Trophoblast cell (in vitro differentiated cells and primary cell): ENCODE measurements at regions not wholly inside any gene's neighbourhood (a gene's known extent, or its start where the extent isn't known, plus 50 kb on each side); places are given as distances from the start of the nearest gene placed in this dataset.
"Not testable (repeated sequence)": the region's sequence is repeated elsewhere in the genome, so short reads cannot be mapped to it uniquely, and the experiment has no call there.

Experiments used
- DNase-seq, 2 donors: peaks; one replicate each; pipeline ENCODE4 v3.0.0-alpha.2; 2016
- H2AFZ ChIP-seq: 2 replicates; pipeline ENCODE4 v1.6.1; 2013; ENCODE audit warnings: low read length, moderate library complexity, mild to moderate bottlenecking; ENCODE audit not compliant: insufficient read depth, poor library complexity
- H2AK5ac ChIP-seq: 2 replicates; pipeline ENCODE4 v1.6.1; 2013; ENCODE audit warnings: mild to moderate bottlenecking, low read length
- H2BK120ac ChIP-seq: 2 replicates; pipeline ENCODE4 v1.6.1; 2013; ENCODE audit warnings: low read length, mild to moderate bottlenecking, moderate library complexity; ENCODE audit not compliant: insufficient read depth, poor library complexity
- H2BK12ac ChIP-seq: 2 replicates; pipeline ENCODE4 v1.6.1; 2013; ENCODE audit warnings: mild to moderate bottlenecking, low read length, moderate library complexity
- H2BK5ac ChIP-seq: 2 replicates; pipeline ENCODE4 v1.6.1; 2013; ENCODE audit warnings: low read length, low read depth, moderate library complexity, mild to moderate bottlenecking; ENCODE audit not compliant: poor library complexity
- H3K14ac ChIP-seq: 2 replicates; pipeline ENCODE4 v1.6.1; 2013; ENCODE audit warnings: mild to moderate bottlenecking, low read length
- H3K18ac ChIP-seq: 2 replicates; pipeline ENCODE4 v1.6.1; 2013; ENCODE audit warnings: mild to moderate bottlenecking, low read length
- H3K23ac ChIP-seq: 2 replicates; pipeline ENCODE4 v1.6.1; 2013; ENCODE audit warnings: low read length
- H3K27ac ChIP-seq: 2 replicates; pipeline ENCODE4 v1.5.1; 2013; ENCODE audit warnings: low read depth, mild to moderate bottlenecking, inconsistent platforms, low read length, moderate library complexity
- H3K27me3 ChIP-seq: 2 replicates; pipeline ENCODE4 v1.6.1; 2013; ENCODE audit warnings: inconsistent platforms, mild to moderate bottlenecking, low read length, moderate library complexity; ENCODE audit not compliant: insufficient read depth
- H3K36me3 ChIP-seq, 2 experiments: 1 replicate in 1 of 2; 2 replicates in 1 of 2; pipeline ENCODE4 v1.6.1; 2013; ENCODE audit warnings: low read length in 2 of 2, mild to moderate bottlenecking in 2 of 2, moderate library complexity in 1 of 2; ENCODE audit not compliant: insufficient read depth in 2 of 2, control insufficient read depth in 1 of 2
- H3K4ac ChIP-seq: 2 replicates; pipeline ENCODE4 v1.6.1; 2013; ENCODE audit warnings: low read depth, mild to moderate bottlenecking, low read length, moderate library complexity
- H3K4me1 ChIP-seq, 2 experiments: 1 replicate in 1 of 2; 2 replicates in 1 of 2; pipeline ENCODE4 v1.6.1; 2013; ENCODE audit warnings: low read length in 2 of 2, mild to moderate bottlenecking in 2 of 2, moderate library complexity in 1 of 2; ENCODE audit not compliant: insufficient read depth in 2 of 2, control insufficient read depth in 1 of 2
- H3K4me2 ChIP-seq: 2 replicates; pipeline ENCODE4 v1.6.1; 2013; ENCODE audit warnings: inconsistent platforms, mild to moderate bottlenecking, low read length, moderate library complexity
- H3K4me3 ChIP-seq: 2 replicates; pipeline ENCODE4 v1.5.1; 2013; ENCODE audit warnings: mild to moderate bottlenecking, low read depth, low read length, inconsistent platforms
- H3K79me1 ChIP-seq: one replicate; pipeline ENCODE4 v1.6.1; 2013; ENCODE audit warnings: low read length
- H3K79me2 ChIP-seq: 2 replicates; pipeline ENCODE4 v1.6.1; 2013; ENCODE audit warnings: low read length, mild to moderate bottlenecking; ENCODE audit not compliant: control insufficient read depth, insufficient read depth, poor library complexity
- H3K9ac ChIP-seq: 2 replicates; pipeline ENCODE4 v1.6.1; 2013; ENCODE audit warnings: mild to moderate bottlenecking, low read length
- H3K9me3 ChIP-seq: 2 replicates; pipeline ENCODE4 v1.6.1; 2013; ENCODE audit warnings: low read depth, mild to moderate bottlenecking, control low read depth, inconsistent platforms, low read length; ENCODE audit not compliant: insufficient read depth
- H4K12ac ChIP-seq: 2 replicates; pipeline ENCODE4 v1.6.1; 2013; ENCODE audit warnings: low read depth, mild to moderate bottlenecking, low read length, moderate library complexity
- H4K8ac ChIP-seq: 2 replicates; pipeline ENCODE4 v1.6.1; 2013; ENCODE audit warnings: low read depth, mild to moderate bottlenecking, low read length, moderate library complexity
- H4K91ac ChIP-seq: one replicate; pipeline ENCODE4 v1.6.1; 2013; ENCODE audit warnings: low read depth, mild to moderate bottlenecking, low read length, moderate library complexity
- WGBS: extraction: QIAGEN DNeasy Blood & Tissue Kit; methylation state at CpG from one replicate; pipeline ENCODE4 v1.1.7; 2013; ENCODE audit warnings: missing lambda C conversion rate; ENCODE audit not compliant: insufficient read length, insufficient coverage; ENCODE audit errors: extremely low coverage; 5-methylcytosine and 5-hydroxymethylcytosine counted together

DNA sequence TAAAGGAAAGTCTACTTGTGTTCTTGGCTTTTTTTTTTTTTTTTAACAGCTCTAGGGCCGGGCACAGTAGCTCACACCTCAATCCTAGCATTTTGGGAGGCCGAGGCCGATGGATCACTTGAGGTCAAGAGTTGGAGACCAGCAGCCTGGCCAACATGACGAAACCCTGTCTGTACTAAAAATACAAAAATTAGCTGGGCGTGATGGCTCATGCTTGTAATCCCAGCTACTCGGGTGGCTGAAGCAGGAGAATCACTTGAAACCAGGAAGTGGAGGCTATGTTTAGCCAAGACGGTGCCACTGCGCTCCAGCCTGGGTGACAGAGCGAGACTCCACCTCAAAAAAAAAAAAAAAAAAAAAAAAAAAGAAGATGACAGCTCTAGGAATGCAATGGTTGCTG, 169.9 kb downstream of the NEDD1 start:
- not testable (repeated sequence) for H3K4me3 ChIP-seq, H3K9me3 ChIP-seq, H4K8ac ChIP-seq, H2BK120ac ChIP-seq, H3K79me1 ChIP-seq, H3K27ac ChIP-seq, H2AFZ ChIP-seq, H2BK12ac ChIP-seq, H4K12ac ChIP-seq, H3K4ac ChIP-seq, H3K79me2 ChIP-seq, H3K18ac ChIP-seq, H3K4me1 ChIP-seq, H3K36me3 ChIP-seq, H3K27me3 ChIP-seq, H3K14ac ChIP-seq, H3K9ac ChIP-seq, H2BK5ac ChIP-seq, H3K4me2 ChIP-seq, DNase-seq, H3K23ac ChIP-seq, H4K91ac ChIP-seq, H2AK5ac ChIP-seq
- no CpG with 5 or more reads among the region's 9 CpGs for WGBS

DNA sequence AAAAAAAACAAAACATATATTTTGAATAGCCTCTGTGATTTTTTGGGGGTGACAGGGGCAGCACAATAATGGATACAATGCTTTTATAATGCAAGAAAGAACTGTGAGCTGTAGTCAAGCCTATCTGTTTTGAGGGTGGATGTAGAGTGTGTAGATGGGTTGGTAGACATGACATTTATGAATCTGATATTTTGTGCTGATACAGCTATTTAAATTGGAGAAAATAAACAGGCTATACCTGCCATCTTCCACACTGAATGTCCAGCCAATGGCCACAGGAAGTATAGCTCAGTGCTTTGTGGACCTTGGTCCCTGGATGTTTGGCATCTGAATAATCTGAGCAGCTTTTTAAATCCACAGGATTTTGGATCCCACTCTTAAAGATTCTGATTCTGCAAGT, 175.0 kb downstream of the NEDD1 start:
- Histone ChIP-seq H3K9ac (no peak overlapping the region), H4K8ac (no peak overlapping the region), H2BK120ac (no peak overlapping the region), H3K79me1 (no peaks in the 10 kb centered on the region), H3K4ac (no peak overlapping the region), H4K12ac (no peak overlapping the region), H2BK5ac (no peak overlapping the region), H3K79me2 (no peaks in the 10 kb centered on the region), H4K91ac (no peak overlapping the region), H3K18ac (no peak overlapping the region), H3K23ac (no peak overlapping the region), H3K9me3 (no peaks in the 10 kb centered on the region), H3K36me3 (no peaks in the 10 kb centered on the region), H3K4me1 (no peaks in the 10 kb centered on the region), H3K4me2 (no peak overlapping the region), H3K4me3 (no peak overlapping the region), H2AFZ (no peak overlapping the region), H2BK12ac (no peak overlapping the region), H3K27ac (no peak overlapping the region), H2AK5ac (no peak overlapping the region), H3K14ac (no peak overlapping the region), H3K27me3 (no peaks in the 10 kb centered on the region)
- no peak for DNase-seq

DNA sequence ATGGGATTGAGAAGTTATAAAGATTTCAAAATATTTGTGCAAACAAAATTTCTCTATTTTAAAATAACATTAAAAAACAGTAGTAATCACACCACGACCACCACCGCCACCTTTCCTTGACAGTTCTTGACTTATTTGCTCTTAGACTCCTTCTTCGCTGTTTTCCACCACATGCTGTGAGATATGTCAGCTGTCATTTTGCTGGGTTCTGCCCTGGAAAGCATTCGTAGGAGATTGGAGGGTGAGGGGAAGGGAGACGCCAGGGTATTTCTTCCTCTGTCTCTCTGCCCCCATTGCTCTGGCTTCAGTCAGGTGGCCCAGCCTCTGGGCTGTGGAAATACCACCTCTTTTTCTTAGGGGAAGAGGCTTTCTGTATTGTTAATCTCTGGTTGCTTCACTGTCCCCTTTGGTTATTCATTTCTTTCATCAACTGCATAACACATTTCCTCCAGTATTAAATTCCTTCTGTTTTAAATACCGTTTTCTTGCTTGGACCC, 186.2 kb downstream of the NEDD1 start:
- WGBS: no CpG with 5 or more reads among the region's 6 CpGs
- no peak overlapping the region for H3K4me2 ChIP-seq
- no peak overlapping the region for H3K4me3 ChIP-seq
- no peaks in the 10 kb centered on the region for H3K4me1 ChIP-seq
- no peaks in the 10 kb centered on the region for H3K79me1 ChIP-seq
- H2BK12ac ChIP-seq: no peak overlapping the region
- no peaks in the 10 kb centered on the region for H3K79me2 ChIP-seq
- H3K23ac ChIP-seq: no peak overlapping the region
- no peaks in the 10 kb centered on the region for H3K36me3 ChIP-seq
- H4K12ac ChIP-seq: no peak overlapping the region
- no peak overlapping the region for H3K18ac ChIP-seq
- no peak overlapping the region for H2BK5ac ChIP-seq
- H2AFZ ChIP-seq: no peak overlapping the region
- H4K8ac ChIP-seq: no peak overlapping the region
- H2BK120ac ChIP-seq: no peak overlapping the region
- H3K9me3 ChIP-seq: no peaks in the 10 kb centered on the region
- no peak overlapping the region for H3K4ac ChIP-seq
- H3K14ac ChIP-seq: no peak overlapping the region
- H3K27ac ChIP-seq: no peak overlapping the region
- DNase-seq: no peak
- no peak overlapping the region for H2AK5ac ChIP-seq
- H3K27me3 ChIP-seq: no peaks in the 10 kb centered on the region
- no peak overlapping the region for H4K91ac ChIP-seq
- H3K9ac ChIP-seq: no peak overlapping the region

DNA sequence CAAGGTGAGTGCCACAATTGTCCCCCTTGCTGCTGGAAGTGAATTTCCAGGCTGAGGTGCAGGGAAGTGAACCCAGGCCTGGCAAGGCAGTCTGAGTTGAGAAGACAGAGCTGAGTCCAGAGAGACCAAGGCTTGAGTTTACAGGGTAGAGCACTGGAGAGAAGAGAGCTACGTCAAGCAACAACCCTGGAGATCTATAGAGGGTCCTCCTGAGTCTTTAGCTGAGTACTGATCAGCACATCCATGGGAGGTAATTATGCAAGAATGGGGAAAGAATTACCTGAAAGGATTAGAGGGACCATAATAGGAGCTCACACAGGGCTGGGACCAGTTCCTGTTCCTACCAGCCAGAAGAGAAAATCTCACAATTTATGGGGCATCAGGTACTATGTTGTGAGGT, 190.7 kb downstream of the NEDD1 start:
- H2AFZ ChIP-seq: no peak overlapping the region
- H4K91ac ChIP-seq: no peak overlapping the region

More for the DNA sequence above, 190.7 kb downstream of the NEDD1 start:
- Histone ChIP-seq H3K4me3 (no peak overlapping the region), H4K12ac (no peak overlapping the region), H3K14ac (no peak overlapping the region), H2BK5ac (no peak overlapping the region), H3K79me2 (no peaks in the 10 kb centered on the region), H2BK12ac (no peak overlapping the region), H3K27ac (no peak overlapping the region), H4K8ac (no peak overlapping the region), H2BK120ac (no peak overlapping the region), H3K4me1 (no peaks in the 10 kb centered on the region), H3K27me3 (no peaks in the 10 kb centered on the region), H3K36me3 (no peaks in the 10 kb centered on the region), H3K23ac (no peak overlapping the region), H3K9ac (no peak overlapping the region), H3K4ac (no peak overlapping the region), H3K18ac (no peak overlapping the region), H3K9me3 (no peaks in the 10 kb centered on the region), H3K4me2 (no peak overlapping the region), H2AK5ac (no peak overlapping the region), H3K79me1 (no peaks in the 10 kb centered on the region)
- no peak for DNase-seq
- WGBS: no CpG with 5 or more reads among the region's 1 CpG
